Upper lobe of left lung (tissue), 6 donors: ENCODE measurements at regions not wholly inside any gene's neighbourhood (a gene's known extent, or its start where the extent isn't known, plus 50 kb on each side); places are given as distances from the start of the nearest gene placed in this dataset.
A peak's percentile ranks its signal among the peaks of the same experiment; 100 is the strongest.

Experiments
- ATAC-seq, 2 donors: fragments of 200-7000 bp; cut with Tn5 transposase; one replicate each; pipeline ENCODE4 v1.9.1; 2022; ENCODE audit warnings: mild to moderate bottlenecking in 2 of 2, moderate library complexity in 2 of 2; ENCODE audit not compliant: low FRiP score in 2 of 2
- DNase-seq, 2 donors: peaks; one replicate each; pipeline ENCODE4 v3.0.0-alpha.2; 2019 to 2020
- H3K27ac ChIP-seq, 4 donors: fragments of 200-600 bp; sonication (generic); one replicate each; pipeline ENCODE4 v1.5.1; 2016 to 2019
- H3K27me3 ChIP-seq, 4 donors: fragments of 200-600 bp; sonication (generic); one replicate each; pipeline ENCODE4 v1.5.1; 2017 to 2019
- H3K36me3 ChIP-seq, 4 donors: fragments of 200-600 bp; sonication (generic); one replicate each; pipeline ENCODE4 v1.5.1; 2016 to 2019
- H3K4me1 ChIP-seq, 4 donors: fragments of 200-600 bp; sonication (generic); one replicate each; pipeline ENCODE4 v1.5.1; 2018 to 2019
- H3K4me3 ChIP-seq, 4 donors: fragments of 200-600 bp; sonication (generic); one replicate each; pipeline ENCODE4 v1.5.1; 2017 to 2019; ENCODE audit warnings: mild to moderate bottlenecking in 2 of 4, moderate library complexity in 1 of 4
- H3K9me3 ChIP-seq, 4 donors: fragments of 200-600 bp; sonication (generic); one replicate each; pipeline ENCODE4 v1.5.1; 2018 to 2019
- CTCF ChIP-seq, 6 experiments: fragments of 450-650 bp in 4 of 6; fragments of 200-600 bp in 2 of 6; sonication (generic) in 2 of 6; IDR thresholded peaks; one replicate each; pipeline ENCODE4 v1.5.1; 2016 to 2019; ENCODE audit warnings: antibody characterized with exemption in 6 of 6
- EP300 ChIP-seq, 4 donors: sonication (generic); formaldehyde crosslinking; IDR thresholded peaks; one replicate each; pipeline ENCODE4 v1.5.1; 2017; ENCODE audit warnings: antibody characterized with exemption in 4 of 4, control low read depth in 2 of 4
- POLR2A ChIP-seq, 4 donors: fragments of 450-650 bp; IDR thresholded peaks; one replicate each; pipeline ENCODE4 v1.5.1; 2016 to 2017; ENCODE audit warnings: antibody characterized with exemption in 4 of 4, mild to moderate bottlenecking in 2 of 4
- POLR2AphosphoS5 ChIP-seq, 2 donors: sonication (generic); formaldehyde crosslinking; IDR thresholded peaks; one replicate each; pipeline ENCODE4 v1.5.1; 2017; ENCODE audit warnings: antibody characterized with exemption in 2 of 2
- WGBS, 2 donors: methylation state at CpG; one replicate each; pipeline ENCODE4 v1.1.5; 2017 to 2018; 5-methylcytosine and 5-hydroxymethylcytosine counted together
- donor health status: DM: no; HTN: no; CAD: no; lungs with moderate emphysema.
- donor health status: DM: no; HTN: yes; CAD: no; lungs with severe emphysema.

GRCh38 chr4:147056940-147057610 is 111.4 kb upstream of the TTC29 start:
- no peaks in the 10 kb centered on the region for H3K36me3 ChIP-seq
- DNase-seq (no peak), ATAC-seq (peak in 1 of 2 donors; percentile 54)
- peak overlapping the region in 3 of 4 donors; percentile 24 to 46 (median 42) for H3K4me3 ChIP-seq
- peak in 1 of 6 experiments; percentile 18 for TF ChIP-seq CTCF (IDR thresholded peaks at IDR 0.05)
- no peak for TF ChIP-seq POLR2A (IDR thresholded peaks at IDR 0.05)
- H3K27me3 ChIP-seq, result no peaks in the 10 kb centered on the region
- no peaks in the 10 kb centered on the region for H3K9me3 ChIP-seq
- WGBS, 2 donors, result 30 to 42% methylated on average over 3 of the region's 3 CpGs
- peak overlapping the region; percentile 15 to 65 (median 53) for H3K27ac ChIP-seq
- peaks cover 0 to 10% (median 0%) of the 10 kb centered on the region in 4 donors for H3K4me1 ChIP-seq

- H3K27me3 ChIP-seq, result no peaks in the 10 kb centered on the region
- no peaks in the 10 kb centered on the region for H3K9me3 ChIP-seq
- ATAC-seq, result peak in 1 of 2 donors; percentile 43
- peaks cover 0 to 10% (median 0%) of the 10 kb centered on the region in 4 donors for H3K4me1 ChIP-seq
- TF ChIP-seq POLR2A (IDR thresholded peaks at IDR 0.05) (no peak), POLR2AphosphoS5 (IDR thresholded peaks at IDR 0.05) (no peak), CTCF (IDR thresholded peaks at IDR 0.05) (no peak), EP300 (IDR thresholded peaks at IDR 0.05) (no peak)
- H3K36me3 ChIP-seq, result no peaks in the 10 kb centered on the region
- H3K27ac ChIP-seq, result peak overlapping the region; percentile 15 to 65 (median 53)
- 27 to 30% methylated on average over 7 of the region's 7 CpGs for WGBS, 2 donors
- peak overlapping the region in 3 of 4 donors; percentile 24 to 46 (median 42) for H3K4me3 ChIP-seq
- DNase-seq, result no peak
These were observed 112.0 kb upstream of the TTC29 start for GRCh38 chr4:147057611-147058190.

- Histone ChIP-seq H3K4me1 (peaks cover 0 to 10% (median 0%) of the 10 kb centered on the region in 4 donors), H3K27ac (no peak overlapping the region), H3K4me3 (no peak overlapping the region), H3K9me3 (no peaks in the 10 kb centered on the region), H3K27me3 (no peaks in the 10 kb centered on the region), H3K36me3 (no peaks in the 10 kb centered on the region)
- no peak for DNase-seq
- no peak for TF ChIP-seq CTCF (IDR thresholded peaks at IDR 0.05)
- TF ChIP-seq POLR2A (IDR thresholded peaks at IDR 0.05), result no peak
- TF ChIP-seq POLR2AphosphoS5 (IDR thresholded peaks at IDR 0.05), result no peak
- no peak for TF ChIP-seq EP300 (IDR thresholded peaks at IDR 0.05)
- 90 to 94% methylated on average over 6 of the region's 6 CpGs for WGBS, 2 donors
- ATAC-seq, result no peak
These were observed 113.5 kb upstream of the TTC29 start for GRCh38 chr4:147059064-147059731.

- DNase-seq, result no peak
- Histone ChIP-seq H3K9me3 (no peaks in the 10 kb centered on the region), H3K4me3 (no peak overlapping the region), H3K27ac (no peak overlapping the region), H3K36me3 (no peaks in the 10 kb centered on the region), H3K27me3 (no peaks in the 10 kb centered on the region), H3K4me1 (peaks cover 0 to 10% (median 0%) of the 10 kb centered on the region in 4 donors)
- no peak for TF ChIP-seq POLR2AphosphoS5 (IDR thresholded peaks at IDR 0.05)
- TF ChIP-seq CTCF (IDR thresholded peaks at IDR 0.05), result no peak
- no peak for TF ChIP-seq EP300 (IDR thresholded peaks at IDR 0.05)
- TF ChIP-seq POLR2A (IDR thresholded peaks at IDR 0.05), result no peak
- WGBS, 2 donors, result 60 to 81% methylated on average over 4 of the region's 4 CpGs
- peak in 1 of 2 donors; percentile 55 for ATAC-seq
These were observed 114.7 kb upstream of the TTC29 start for GRCh38 chr4:147060151-147060931.
